ENCODE measurements at regions not wholly inside any gene's neighbourhood (a gene's known extent, or its start where the extent isn't known, plus 50 kb on each side); places are given as distances from the start of the nearest gene placed in this dataset.
A peak's percentile ranks its signal among the peaks of the same experiment; 100 is the strongest.

GRCh38 chr1:209435654-209436566 is 147.6 kb upstream of the CAMK1G start:
- Mint-ChIP-seq H3K9me3 (ENCODE audit: low read depth) (peaks cover 5% of the 10 kb centered on the region), H3K4me1 (ENCODE audit: low read depth) (no peaks in the 10 kb centered on the region), H3K4me3 (ENCODE audit: unreplicated experiment) (no peak overlapping the region), H3K27ac (ENCODE audit: unreplicated experiment) (no peak overlapping the region), H3K27me3 (ENCODE audit: low read depth) (peaks cover 15% of the 10 kb centered on the region), H3K36me3 (ENCODE audit: low read depth) (peaks cover 4% of the 10 kb centered on the region)
- TF ChIP-seq CTCF (IDR thresholded peaks at IDR 0.05) = peak; percentile 88
- no peak for DNase-seq (ENCODE audit: low spot score)

- no peak overlapping the region for H3K4me3 Mint-ChIP-seq (ENCODE audit: unreplicated experiment)
- peaks cover 4% of the 10 kb centered on the region for H3K36me3 Mint-ChIP-seq (ENCODE audit: low read depth)
- H3K9me3 Mint-ChIP-seq (ENCODE audit: low read depth) = peaks cover 5% of the 10 kb centered on the region
- H3K27me3 Mint-ChIP-seq (ENCODE audit: low read depth) = peaks cover 24% of the 10 kb centered on the region
- DNase-seq (ENCODE audit: low spot score) = no peak
- TF ChIP-seq CTCF (IDR thresholded peaks at IDR 0.05) = no peak
- no peaks in the 10 kb centered on the region for H3K4me1 Mint-ChIP-seq (ENCODE audit: low read depth)
- no peak overlapping the region for H3K27ac Mint-ChIP-seq (ENCODE audit: unreplicated experiment)
Measured at GRCh38 chr1:209439828-209440227, 143.7 kb upstream of the CAMK1G start.

- Mint-ChIP-seq H3K4me1 (ENCODE audit: low read depth) (no peaks in the 10 kb centered on the region), H3K4me3 (ENCODE audit: unreplicated experiment) (no peak overlapping the region), H3K9me3 (ENCODE audit: low read depth) (peaks cover 5% of the 10 kb centered on the region), H3K36me3 (ENCODE audit: low read depth) (peaks cover 4% of the 10 kb centered on the region), H3K27me3 (ENCODE audit: low read depth) (peaks cover 26% of the 10 kb centered on the region), H3K27ac (ENCODE audit: unreplicated experiment) (no peak overlapping the region)
- no peak for DNase-seq (ENCODE audit: low spot score)
- TF ChIP-seq CTCF (IDR thresholded peaks at IDR 0.05) = no peak
Measured at GRCh38 chr1:209443361-209443931, 140.1 kb upstream of the CAMK1G start.

GRCh38 chr1:209443975-209444651 is 139.4 kb upstream of the CAMK1G start:
- peaks cover 5% of the 10 kb centered on the region for H3K9me3 Mint-ChIP-seq (ENCODE audit: low read depth)
- no peak overlapping the region for H3K4me3 Mint-ChIP-seq (ENCODE audit: unreplicated experiment)
- DNase-seq (ENCODE audit: low spot score) = no peak
- no peak overlapping the region for H3K27ac Mint-ChIP-seq (ENCODE audit: unreplicated experiment)
- no peaks in the 10 kb centered on the region for H3K4me1 Mint-ChIP-seq (ENCODE audit: low read depth)
- peaks cover 26% of the 10 kb centered on the region for H3K27me3 Mint-ChIP-seq (ENCODE audit: low read depth)
- TF ChIP-seq CTCF (IDR thresholded peaks at IDR 0.05) = no peak
- H3K36me3 Mint-ChIP-seq (ENCODE audit: low read depth) = peaks cover 4% of the 10 kb centered on the region

GRCh38 chr1:209444961-209445360 is 138.6 kb upstream of the CAMK1G start:
- no peak for DNase-seq (ENCODE audit: low spot score)
- Mint-ChIP-seq H3K4me1 (ENCODE audit: low read depth) (no peaks in the 10 kb centered on the region), H3K36me3 (ENCODE audit: low read depth) (peaks cover 2% of the 10 kb centered on the region), H3K27me3 (ENCODE audit: low read depth) (peaks cover 25% of the 10 kb centered on the region), H3K27ac (ENCODE audit: unreplicated experiment) (no peak overlapping the region), H3K4me3 (ENCODE audit: unreplicated experiment) (no peak overlapping the region), H3K9me3 (ENCODE audit: low read depth) (peaks cover 2% of the 10 kb centered on the region)
- TF ChIP-seq CTCF (IDR thresholded peaks at IDR 0.05) = no peak
